Gastrocnemius medialis (tissue), 4 donors: ENCODE measurements at regions not wholly inside any gene's neighbourhood (a gene's known extent, or its start where the extent isn't known, plus 50 kb on each side); places are given as distances from the start of the nearest gene placed in this dataset.

Source experiments
- ATAC-seq, 2 donors: fragments of 150-250 bp; one replicate each; pipeline ENCODE4 v1.9.1; 2016
- DNase-seq, 2 donors: peaks; one replicate each; pipeline ENCODE4 v3.0.0-alpha.2; 2019
- H3K27ac ChIP-seq, 4 donors: fragments of 200-600 bp; sonication (generic); 1 replicate in 1 of 4; 2 replicates in 3 of 4; pipeline ENCODE4 v1.5.1; 2016 to 2018; ENCODE audit warnings: mild to moderate bottlenecking in 2 of 4, moderate library complexity in 1 of 4
- H3K27me3 ChIP-seq, 3 donors: fragments of 200-600 bp; sonication (generic) in 2 of 3; 1 replicate in 1 of 3; 2 replicates in 2 of 3; pipeline versions ENCODE4 v1.5.1 to v1.6.0; 2016 to 2019; ENCODE audit warnings: mild to moderate bottlenecking in 1 of 3, moderate library complexity in 1 of 3
- H3K36me3 ChIP-seq, 2 donors: fragments of 200-600 bp; sonication (generic) in 1 of 2; one replicate each; pipeline ENCODE4 v1.5.1; 2017 to 2018
- H3K4me1 ChIP-seq, 2 donors: fragments of 200-600 bp; sonication (generic) in 1 of 2; one replicate each; pipeline ENCODE4 v1.5.1; 2016 to 2017; ENCODE audit warnings: mild to moderate bottlenecking in 2 of 2
- H3K4me3 ChIP-seq, 4 donors: fragments of 200-600 bp; sonication (generic) in 3 of 4; 1 replicate in 1 of 4; 2 replicates in 3 of 4; pipeline ENCODE4 v1.5.1; 2016 to 2019; ENCODE audit warnings: mild to moderate bottlenecking in 2 of 4
- H3K9me3 ChIP-seq, 3 donors: fragments of 200-600 bp; sonication (generic) in 2 of 3; 1 replicate in 1 of 3; 2 replicates in 2 of 3; pipeline ENCODE4 v1.5.1; 2016 to 2019
- POLR2A ChIP-seq, 2 donors: fragments of 450-650 bp; IDR thresholded peaks; one replicate each; pipeline ENCODE4 v1.6.1; 2017; ENCODE audit warnings: antibody characterized with exemption in 2 of 2, mild to moderate bottlenecking in 2 of 2, moderate library complexity in 2 of 2
- in situ Hi-C, 4 donors: fragments of 200-750 bp; cut with MboI; loops; one replicate each; pipeline versions ENCODE4 v1.15.0 to v1.8.0; 2017; ENCODE audit warnings: low sequenced_read_pairs in 4 of 4
- intact Hi-C: fragments of 100-400 bp; cut with DNase I; formaldehyde crosslinking; loops from one replicate; pipeline ENCODE4 v1.15.1; 2023; ENCODE audit warnings: low total_unique reads
- TF ChIP-seq, protein P1 (sequence below), 5 experiments: fragments of 450-650 bp in 3 of 5; fragments of 200-600 bp in 2 of 5; sonication (generic) in 2 of 5; IDR thresholded peaks in 4 of 5; conservative IDR thresholded peaks in 1 of 5; 1 replicate in 4 of 5; 2 replicates in 1 of 5; pipeline ENCODE4 v1.5.1; 2016 to 2019; ENCODE audit warnings: antibody characterized with exemption in 5 of 5, mild to moderate bottlenecking in 3 of 5, moderate library complexity in 3 of 5

- H3K36me3 ChIP-seq: no peaks in the 10 kb centered on the region
- in situ Hi-C loops (no loop called here), intact Hi-C loops (no loop called here)
- H3K27me3 ChIP-seq: no peaks in the 10 kb centered on the region
- ATAC-seq (no peak), DNase-seq (no peak)
- H3K9me3 ChIP-seq: no peaks in the 10 kb centered on the region
- H3K4me3 ChIP-seq: no peak overlapping the region
- no peaks in the 10 kb centered on the region for H3K4me1 ChIP-seq
- TF ChIP-seq, protein P1, sequence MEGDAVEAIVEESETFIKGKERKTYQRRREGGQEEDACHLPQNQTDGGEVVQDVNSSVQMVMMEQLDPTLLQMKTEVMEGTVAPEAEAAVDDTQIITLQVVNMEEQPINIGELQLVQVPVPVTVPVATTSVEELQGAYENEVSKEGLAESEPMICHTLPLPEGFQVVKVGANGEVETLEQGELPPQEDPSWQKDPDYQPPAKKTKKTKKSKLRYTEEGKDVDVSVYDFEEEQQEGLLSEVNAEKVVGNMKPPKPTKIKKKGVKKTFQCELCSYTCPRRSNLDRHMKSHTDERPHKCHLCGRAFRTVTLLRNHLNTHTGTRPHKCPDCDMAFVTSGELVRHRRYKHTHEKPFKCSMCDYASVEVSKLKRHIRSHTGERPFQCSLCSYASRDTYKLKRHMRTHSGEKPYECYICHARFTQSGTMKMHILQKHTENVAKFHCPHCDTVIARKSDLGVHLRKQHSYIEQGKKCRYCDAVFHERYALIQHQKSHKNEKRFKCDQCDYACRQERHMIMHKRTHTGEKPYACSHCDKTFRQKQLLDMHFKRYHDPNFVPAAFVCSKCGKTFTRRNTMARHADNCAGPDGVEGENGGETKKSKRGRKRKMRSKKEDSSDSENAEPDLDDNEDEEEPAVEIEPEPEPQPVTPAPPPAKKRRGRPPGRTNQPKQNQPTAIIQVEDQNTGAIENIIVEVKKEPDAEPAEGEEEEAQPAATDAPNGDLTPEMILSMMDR (IDR thresholded peaks at IDR 0.05 in 4 of 5, conservative IDR thresholded peaks at IDR 0.05 in 1 of 5): no peak
- no peak for TF ChIP-seq POLR2A (IDR thresholded peaks at IDR 0.05)
- H3K27ac ChIP-seq: no peak overlapping the region
These were observed 102.4 kb downstream of the EFNB2 start for GRCh38 chr13:106433066-106433465.

- intact Hi-C loops (no loop called here), in situ Hi-C loops (no loop called here)
- TF ChIP-seq, protein P1 (IDR thresholded peaks at IDR 0.05 in 4 of 5, conservative IDR thresholded peaks at IDR 0.05 in 1 of 5): no peak
- TF ChIP-seq POLR2A (IDR thresholded peaks at IDR 0.05): no peak
- DNase-seq (no peak), ATAC-seq (no peak)
- Histone ChIP-seq H3K36me3 (no peaks in the 10 kb centered on the region), H3K4me3 (no peak overlapping the region), H3K27me3 (no peaks in the 10 kb centered on the region), H3K27ac (no peak overlapping the region), H3K4me1 (no peaks in the 10 kb centered on the region), H3K9me3 (no peaks in the 10 kb centered on the region)
These were observed 102.8 kb downstream of the EFNB2 start for GRCh38 chr13:106432636-106433035.

DNA sequence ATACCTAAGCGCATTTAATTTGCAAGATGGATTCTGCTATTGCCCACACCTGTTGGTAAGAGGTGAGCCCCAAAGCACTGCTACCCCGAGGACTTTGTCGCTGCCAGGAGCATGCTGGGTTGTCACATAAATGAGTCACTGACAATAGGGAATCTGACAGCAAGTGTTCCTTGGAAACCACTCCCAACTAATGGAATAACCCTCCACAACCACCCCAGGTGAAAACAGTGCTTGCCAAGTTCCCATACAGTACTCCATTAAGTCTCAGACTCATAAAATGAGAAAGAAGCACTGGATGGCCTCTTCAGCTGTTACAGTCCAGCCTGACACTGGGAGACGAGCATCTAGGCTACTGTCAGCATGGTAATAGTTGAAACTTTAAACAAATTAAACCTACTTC lies 108.6 kb downstream of the EFNB2 start:
- intact Hi-C loops: no loop called here
- DNase-seq: no peak
- no peak overlapping the region for H3K27ac ChIP-seq
- no peak for ATAC-seq
- no peaks in the 10 kb centered on the region for H3K4me1 ChIP-seq
- H3K27me3 ChIP-seq: no peaks in the 10 kb centered on the region
- H3K9me3 ChIP-seq: no peaks in the 10 kb centered on the region
- H3K36me3 ChIP-seq: no peaks in the 10 kb centered on the region
- TF ChIP-seq POLR2A (IDR thresholded peaks at IDR 0.05): no peak
- TF ChIP-seq, protein P1 (IDR thresholded peaks at IDR 0.05 in 4 of 5, conservative IDR thresholded peaks at IDR 0.05 in 1 of 5): no peak
- in situ Hi-C loops: no loop called here
- no peak overlapping the region for H3K4me3 ChIP-seq

DNA sequence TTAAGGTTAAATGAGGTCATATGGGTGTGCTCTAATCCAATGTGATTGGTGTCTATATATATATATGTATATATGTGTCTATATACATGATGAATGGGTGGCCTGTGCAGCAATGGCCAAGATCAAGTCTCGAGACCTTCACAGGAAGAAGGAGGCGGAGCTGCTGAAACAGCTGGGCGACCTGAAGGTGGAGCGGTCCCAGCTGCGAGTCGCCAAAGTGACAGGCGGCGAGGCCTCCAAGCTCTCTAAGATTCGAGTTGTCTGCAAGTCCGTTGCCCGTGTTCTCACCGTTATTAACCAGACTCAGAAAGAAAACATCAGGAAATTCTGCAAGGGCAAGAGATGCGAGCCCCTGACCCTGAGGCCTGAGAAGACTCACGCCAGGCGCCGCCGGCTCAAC lies 109.8 kb downstream of the EFNB2 start:
- TF ChIP-seq, protein P1 (IDR thresholded peaks at IDR 0.05 in 4 of 5, conservative IDR thresholded peaks at IDR 0.05 in 1 of 5): no peak
- no peak for TF ChIP-seq POLR2A (IDR thresholded peaks at IDR 0.05)
- ATAC-seq: no peak
- Histone ChIP-seq H3K4me3 (no peak overlapping the region), H3K9me3 (no peaks in the 10 kb centered on the region), H3K27ac (no peak overlapping the region), H3K4me1 (no peaks in the 10 kb centered on the region), H3K27me3 (no peaks in the 10 kb centered on the region), H3K36me3 (no peaks in the 10 kb centered on the region)
- intact Hi-C loops (no loop called here), in situ Hi-C loops (no loop called here)
- DNase-seq: no peak

DNA sequence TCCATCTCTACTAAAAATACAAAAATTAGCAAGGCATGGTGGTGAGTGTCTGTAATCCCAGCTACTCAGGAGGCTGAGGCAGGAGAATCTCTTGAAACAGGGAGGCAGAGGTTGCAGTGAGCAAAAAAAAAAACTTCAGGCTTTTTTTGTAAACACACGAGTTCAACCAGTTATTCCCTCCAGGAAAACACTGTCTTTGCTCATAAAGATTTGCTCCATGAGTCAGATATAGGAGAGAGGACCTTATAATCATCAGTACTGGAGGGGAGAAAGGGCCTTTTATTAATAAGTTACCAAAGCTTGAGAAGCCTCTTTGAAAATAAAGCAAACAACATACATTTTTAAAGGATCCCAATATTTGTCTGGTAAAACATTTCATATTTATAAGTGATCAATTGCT lies 110.7 kb downstream of the EFNB2 start:
- intact Hi-C loops (no loop called here), in situ Hi-C loops (no loop called here)
- no peaks in the 10 kb centered on the region for H3K9me3 ChIP-seq
- no peak overlapping the region for H3K27ac ChIP-seq
- ATAC-seq: no peak
- no peaks in the 10 kb centered on the region for H3K4me1 ChIP-seq
- H3K4me3 ChIP-seq: no peak overlapping the region
- no peaks in the 10 kb centered on the region for H3K27me3 ChIP-seq
- DNase-seq: no peak
- TF ChIP-seq, protein P1 (IDR thresholded peaks at IDR 0.05 in 4 of 5, conservative IDR thresholded peaks at IDR 0.05 in 1 of 5): no peak
- TF ChIP-seq POLR2A (IDR thresholded peaks at IDR 0.05): no peak
- H3K36me3 ChIP-seq: no peaks in the 10 kb centered on the region
